Coronary artery (tissue), 2 donors: ENCODE measurements at regions not wholly inside any gene's neighbourhood (a gene's known extent, or its start where the extent isn't known, plus 50 kb on each side); places are given as distances from the start of the nearest gene placed in this dataset.

Source experiments
- DNase-seq: peaks from one replicate; pipeline ENCODE4 v3.0.0-alpha.2; 2017; ENCODE audit warnings: low spot score
- H3K27ac ChIP-seq, 2 donors: fragments of 200-600 bp; sonication (generic); one replicate each; pipeline ENCODE4 v1.5.1; 2016 to 2019
- H3K4me3 ChIP-seq: fragments of 200-600 bp; sonication (generic); 2 replicates; pipeline ENCODE4 v1.5.1; 2016; ENCODE audit warnings: mild to moderate bottlenecking, moderate library complexity
- CTCF ChIP-seq: fragments of 200-600 bp; sonication (generic); IDR thresholded peaks from one replicate; pipeline ENCODE4 v1.5.1; 2019; ENCODE audit warnings: antibody characterized with exemption

GRCh38 chr13:88303157-88303556, 632.0 kb downstream of the SLITRK5 start:
- DNase-seq = no peak
- no peak for TF ChIP-seq CTCF
- Histone ChIP-seq H3K4me3 (no peak overlapping the region), H3K27ac (no peak overlapping the region)

GRCh38 chr13:88303605-88304004, 632.4 kb downstream of the SLITRK5 start:
- TF ChIP-seq CTCF = no peak
- no peak overlapping the region for H3K27ac ChIP-seq
- H3K4me3 ChIP-seq = no peak overlapping the region
- no peak for DNase-seq

GRCh38 chr13:88314496-88314895, 643.3 kb downstream of the SLITRK5 start:
- Histone ChIP-seq H3K27ac (no peak overlapping the region), H3K4me3 (no peak overlapping the region)
- no peak for DNase-seq
- no peak for TF ChIP-seq CTCF

GRCh38 chr13:88329066-88329465, 657.9 kb downstream of the SLITRK5 start:
- Histone ChIP-seq H3K27ac (no peak overlapping the region), H3K4me3 (no peak overlapping the region)
- TF ChIP-seq CTCF = no peak
- no peak for DNase-seq

- H3K27ac ChIP-seq = no peak overlapping the region
- DNase-seq = no peak
These were observed 668.1 kb downstream of the SLITRK5 start for GRCh38 chr13:88339271-88339741.

GRCh38 chr13:88345171-88345847, 674.1 kb downstream of the SLITRK5 start:
- DNase-seq = no peak
- no peak overlapping the region for H3K4me3 ChIP-seq
- no peak overlapping the region for H3K27ac ChIP-seq
- TF ChIP-seq CTCF = no peak

More at GRCh38 chr13:88339271-88339741, 668.1 kb downstream of the SLITRK5 start:
- TF ChIP-seq CTCF = no peak
- H3K4me3 ChIP-seq = no peak overlapping the region

GRCh38 chr13:88360761-88361160, 689.6 kb downstream of the SLITRK5 start:
- no peak for TF ChIP-seq CTCF
- Histone ChIP-seq H3K4me3 (no peak overlapping the region), H3K27ac (no peak overlapping the region)
- DNase-seq = no peak
